ENCODE measurements at regions not wholly inside any gene's neighbourhood (a gene's known extent, or its start where the extent isn't known, plus 50 kb on each side); places are given as distances from the start of the nearest gene placed in this dataset.

DNA sequence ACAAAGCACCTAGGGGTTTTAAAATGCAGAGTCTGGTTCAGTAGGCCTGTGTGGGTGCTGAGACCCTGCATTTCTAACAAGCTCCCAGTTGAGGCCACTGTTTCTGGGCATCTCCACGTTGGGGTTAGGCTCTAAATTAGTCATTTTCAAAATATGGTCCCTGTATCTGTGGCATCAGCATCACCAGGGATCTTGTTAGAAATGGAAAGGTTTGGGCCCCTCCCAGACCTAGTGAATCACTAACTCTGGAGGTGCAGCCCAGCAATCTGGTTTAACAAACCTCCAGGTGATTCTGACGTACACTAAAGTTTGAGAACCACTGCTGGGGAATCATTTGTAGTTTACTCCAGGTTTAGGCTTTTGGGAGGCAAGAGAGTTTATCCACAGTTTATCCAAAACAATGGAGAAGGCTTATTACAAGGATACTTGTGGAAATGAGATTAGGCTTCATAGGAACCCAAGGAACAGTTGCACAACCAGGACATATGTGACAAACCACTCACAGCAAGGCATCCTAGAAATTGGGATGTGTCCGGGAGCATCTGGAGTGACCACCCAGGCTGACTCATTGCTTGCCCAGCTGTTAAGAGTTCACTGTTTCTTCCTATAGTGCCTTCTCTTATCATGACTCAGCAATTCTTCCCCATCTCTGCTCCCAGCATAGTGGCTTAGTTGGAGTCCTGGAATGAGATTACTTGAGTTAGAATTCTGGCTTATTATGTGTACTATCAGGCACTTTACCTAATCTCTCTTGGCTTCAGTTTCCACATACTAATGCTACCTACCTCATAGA lies 71.6 kb upstream of the STXBP6 start:
- TF ChIP-seq RFX5 (IDR thresholded peaks at IDR 0.05; ENCODE audit: low read depth, low read length) (no peak), EP300 (IDR thresholded peaks at IDR 0.05; ENCODE audit: low read depth in 2 of 2, low read length in 2 of 2) (no peak), EP300 (CRISPR knock-in tag; IDR thresholded peaks at IDR 0.05; ENCODE audit: borderline replicate concordance) (no peak), EZH2 (conservative IDR thresholded peaks at IDR 0.05; ENCODE audit: low read depth, low read length) (no peak), ZNF12 (CRISPR knock-in tag; IDR thresholded peaks at IDR 0.05) (no peak), POLR2AphosphoS5 (IDR thresholded peaks at IDR 0.05; ENCODE audit: low read depth, low read length) (no peak), ZNF558 (CRISPR knock-in tag; IDR thresholded peaks at IDR 0.05; ENCODE audit: borderline replicate concordance) (no peak), ZNF883 (CRISPR knock-in tag; IDR thresholded peaks at IDR 0.05; ENCODE audit: not compliant biosample characterization) (no peak), IRF9 (CRISPR knock-in tag; IDR thresholded peaks at IDR 0.05; ENCODE audit: borderline replicate concordance) (no peak), CTCF (CRISPR knock-in tag; IDR thresholded peaks at IDR 0.05) (no peak), HNRNPLL (IDR thresholded peaks at IDR 0.05; ENCODE audit: low read depth, low read length, poor library complexity, severe bottlenecking) (no peak), ZNF367 (CRISPR knock-in tag; IDR thresholded peaks at IDR 0.05; ENCODE audit: borderline replicate concordance) (no peak)
- TF ChIP-seq, protein P1, sequence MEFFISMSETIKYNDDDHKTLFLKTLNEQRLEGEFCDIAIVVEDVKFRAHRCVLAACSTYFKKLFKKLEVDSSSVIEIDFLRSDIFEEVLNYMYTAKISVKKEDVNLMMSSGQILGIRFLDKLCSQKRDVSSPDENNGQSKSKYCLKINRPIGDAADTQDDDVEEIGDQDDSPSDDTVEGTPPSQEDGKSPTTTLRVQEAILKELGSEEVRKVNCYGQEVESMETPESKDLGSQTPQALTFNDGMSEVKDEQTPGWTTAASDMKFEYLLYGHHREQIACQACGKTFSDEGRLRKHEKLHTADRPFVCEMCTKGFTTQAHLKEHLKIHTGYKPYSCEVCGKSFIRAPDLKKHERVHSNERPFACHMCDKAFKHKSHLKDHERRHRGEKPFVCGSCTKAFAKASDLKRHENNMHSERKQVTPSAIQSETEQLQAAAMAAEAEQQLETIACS (CRISPR knock-in tag; IDR thresholded peaks at IDR 0.05), result no peak
- TF ChIP-seq, protein P2, sequence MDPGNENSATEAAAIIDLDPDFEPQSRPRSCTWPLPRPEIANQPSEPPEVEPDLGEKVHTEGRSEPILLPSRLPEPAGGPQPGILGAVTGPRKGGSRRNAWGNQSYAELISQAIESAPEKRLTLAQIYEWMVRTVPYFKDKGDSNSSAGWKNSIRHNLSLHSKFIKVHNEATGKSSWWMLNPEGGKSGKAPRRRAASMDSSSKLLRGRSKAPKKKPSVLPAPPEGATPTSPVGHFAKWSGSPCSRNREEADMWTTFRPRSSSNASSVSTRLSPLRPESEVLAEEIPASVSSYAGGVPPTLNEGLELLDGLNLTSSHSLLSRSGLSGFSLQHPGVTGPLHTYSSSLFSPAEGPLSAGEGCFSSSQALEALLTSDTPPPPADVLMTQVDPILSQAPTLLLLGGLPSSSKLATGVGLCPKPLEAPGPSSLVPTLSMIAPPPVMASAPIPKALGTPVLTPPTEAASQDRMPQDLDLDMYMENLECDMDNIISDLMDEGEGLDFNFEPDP (CRISPR knock-in tag; conservative IDR thresholded peaks at IDR 0.05), result no peak

Data from HepG2 (cell line).